Type B pancreatic cell (in vitro differentiated cells): ENCODE measurements at regions not wholly inside any gene's neighbourhood (a gene's known extent, or its start where the extent isn't known, plus 50 kb on each side); places are given as distances from the start of the nearest gene placed in this dataset.
A peak's percentile ranks its signal among the peaks of the same experiment; 100 is the strongest.

Experiments
- DNase-seq: peaks from one replicate; pipeline ENCODE4 v3.0.0; 2021; ENCODE audit warnings: mixed read lengths; ENCODE audit not compliant: unreplicated experiment; ENCODE audit errors: extremely low spot score
- H3K27ac Mint-ChIP-seq: 2 replicates; pipeline ENCODE4 v1.8.0; 2021; ENCODE audit warnings: mild to moderate bottlenecking, mixed read lengths
- H3K27me3 Mint-ChIP-seq: 2 replicates; pipeline ENCODE4 v1.8.0; 2021; ENCODE audit warnings: mixed read lengths
- H3K36me3 Mint-ChIP-seq: 2 replicates; pipeline ENCODE4 v1.8.0; 2021; ENCODE audit warnings: mixed read lengths
- H3K4me1 Mint-ChIP-seq: one replicate; pipeline ENCODE4 v1.8.0; 2021; ENCODE audit warnings: mixed read lengths; ENCODE audit not compliant: unreplicated experiment
- H3K4me3 Mint-ChIP-seq: 2 replicates; pipeline ENCODE4 v1.8.0; 2021; ENCODE audit warnings: mild to moderate bottlenecking, mixed read lengths
- H3K9me3 Mint-ChIP-seq: 2 replicates; pipeline ENCODE4 v1.8.0; 2021; ENCODE audit warnings: mixed read lengths
- CTCF ChIP-seq: fragments of 200-600 bp; sonication (generic); conservative IDR thresholded peaks from 2 replicates; pipeline ENCODE4 v1.5.0; 2021; ENCODE audit warnings: antibody characterized with exemption, mild to moderate bottlenecking

GRCh38 chr5:155368490-155368889 lies 354.9 kb downstream of the KIF4B start:
- Mint-ChIP-seq H3K4me1 (no peaks in the 10 kb centered on the region), H3K27me3 (no peaks in the 10 kb centered on the region), H3K27ac (no peak overlapping the region), H3K9me3 (no peaks in the 10 kb centered on the region), H3K36me3 (no peaks in the 10 kb centered on the region), H3K4me3 (no peak overlapping the region)
- no peak for DNase-seq
- no peak for TF ChIP-seq CTCF

GRCh38 chr5:155380480-155380879 lies 366.9 kb downstream of the KIF4B start:
- no peak for TF ChIP-seq CTCF
- Mint-ChIP-seq H3K27ac (no peak overlapping the region), H3K36me3 (no peaks in the 10 kb centered on the region), H3K4me1 (no peaks in the 10 kb centered on the region), H3K4me3 (no peak overlapping the region), H3K27me3 (no peaks in the 10 kb centered on the region), H3K9me3 (no peaks in the 10 kb centered on the region)
- no peak for DNase-seq

- H3K4me1 Mint-ChIP-seq = no peaks in the 10 kb centered on the region
- no peak for DNase-seq
- no peaks in the 10 kb centered on the region for H3K27me3 Mint-ChIP-seq
- H3K4me3 Mint-ChIP-seq = no peak overlapping the region
- H3K27ac Mint-ChIP-seq = no peak overlapping the region
- no peak for TF ChIP-seq CTCF
- no peaks in the 10 kb centered on the region for H3K36me3 Mint-ChIP-seq
- H3K9me3 Mint-ChIP-seq = no peaks in the 10 kb centered on the region
Observed at GRCh38 chr5:155381654-155382053, 368.1 kb downstream of the KIF4B start.

GRCh38 chr5:155389498-155389897 lies 375.9 kb downstream of the KIF4B start:
- Mint-ChIP-seq H3K9me3 (no peaks in the 10 kb centered on the region), H3K27me3 (peaks cover 4% of the 10 kb centered on the region), H3K27ac (no peak overlapping the region), H3K4me1 (peaks cover 5% of the 10 kb centered on the region), H3K36me3 (no peaks in the 10 kb centered on the region), H3K4me3 (no peak overlapping the region)
- no peak for TF ChIP-seq CTCF
- DNase-seq = no peak

- no peaks in the 10 kb centered on the region for H3K36me3 Mint-ChIP-seq
- no peak for TF ChIP-seq CTCF
- H3K4me3 Mint-ChIP-seq = no peak overlapping the region
- H3K27me3 Mint-ChIP-seq = peaks cover 4% of the 10 kb centered on the region
- peaks cover 5% of the 10 kb centered on the region for H3K4me1 Mint-ChIP-seq
- no peaks in the 10 kb centered on the region for H3K9me3 Mint-ChIP-seq
- DNase-seq = no peak
- no peak overlapping the region for H3K27ac Mint-ChIP-seq
Observed at GRCh38 chr5:155394727-155395126, 381.2 kb downstream of the KIF4B start.

GRCh38 chr5:155402927-155403640 lies 389.5 kb downstream of the KIF4B start:
- DNase-seq = no peak
- Mint-ChIP-seq H3K27ac (peak overlapping the region; percentile 75), H3K36me3 (no peaks in the 10 kb centered on the region), H3K9me3 (peaks cover 22% of the 10 kb centered on the region), H3K27me3 (no peaks in the 10 kb centered on the region), H3K4me1 (no peaks in the 10 kb centered on the region), H3K4me3 (no peak overlapping the region)
- no peak for TF ChIP-seq CTCF
